Osteocyte (in vitro differentiated cells): ENCODE measurements at regions not wholly inside any gene's neighbourhood (a gene's known extent, or its start where the extent isn't known, plus 50 kb on each side); places are given as distances from the start of the nearest gene placed in this dataset.

Experiments used
- DNase-seq: peaks from one replicate; pipeline ENCODE4 v3.0.0; 2021; ENCODE audit warnings: mixed read lengths; ENCODE audit not compliant: unreplicated experiment; ENCODE audit errors: extremely low spot score
- H3K27ac Mint-ChIP-seq: one replicate; pipeline ENCODE4 v1.8.0; 2021; ENCODE audit warnings: mild to moderate bottlenecking, mixed read lengths; ENCODE audit not compliant: unreplicated experiment
- H3K27me3 Mint-ChIP-seq: one replicate; pipeline ENCODE4 v1.8.0; 2021; ENCODE audit warnings: mixed read lengths; ENCODE audit not compliant: unreplicated experiment
- H3K36me3 Mint-ChIP-seq: one replicate; pipeline ENCODE4 v1.8.0; 2021; ENCODE audit warnings: mixed read lengths; ENCODE audit not compliant: unreplicated experiment
- H3K4me1 Mint-ChIP-seq: one replicate; pipeline ENCODE4 v1.8.0; 2021; ENCODE audit warnings: mixed read lengths; ENCODE audit not compliant: unreplicated experiment
- H3K4me3 Mint-ChIP-seq: one replicate; pipeline ENCODE4 v1.8.0; 2021; ENCODE audit warnings: mild to moderate bottlenecking, moderate library complexity, mixed read lengths; ENCODE audit not compliant: unreplicated experiment
- H3K9me3 Mint-ChIP-seq: one replicate; pipeline ENCODE4 v1.8.0; 2021; ENCODE audit warnings: mixed read lengths; ENCODE audit not compliant: unreplicated experiment
- CTCF ChIP-seq: fragments of 200-600 bp; sonication (generic); IDR thresholded peaks from 2 replicates; pipeline ENCODE4 v1.5.0; 2021; ENCODE audit warnings: antibody characterized with exemption, mild to moderate bottlenecking, moderate library complexity

GRCh38 chr4:66911880-66912279 lies 633.4 kb downstream of the CENPC start:
- peaks cover 14% of the 10 kb centered on the region for H3K9me3 Mint-ChIP-seq
- TF ChIP-seq CTCF, result no peak
- no peaks in the 10 kb centered on the region for H3K36me3 Mint-ChIP-seq
- DNase-seq, result no peak
- H3K4me3 Mint-ChIP-seq, result no peak overlapping the region
- peaks cover 14% of the 10 kb centered on the region for H3K4me1 Mint-ChIP-seq
- no peaks in the 10 kb centered on the region for H3K27me3 Mint-ChIP-seq
- H3K27ac Mint-ChIP-seq, result no peak overlapping the region

- Mint-ChIP-seq H3K27ac (no peak overlapping the region), H3K4me1 (peaks cover 11% of the 10 kb centered on the region), H3K27me3 (no peaks in the 10 kb centered on the region), H3K9me3 (peaks cover 14% of the 10 kb centered on the region), H3K36me3 (no peaks in the 10 kb centered on the region), H3K4me3 (no peak overlapping the region)
- TF ChIP-seq CTCF, result no peak
- no peak for DNase-seq
These were observed 639.0 kb downstream of the CENPC start for GRCh38 chr4:66906314-66906713.

- Mint-ChIP-seq H3K27ac (no peak overlapping the region), H3K36me3 (no peaks in the 10 kb centered on the region), H3K9me3 (no peaks in the 10 kb centered on the region), H3K4me3 (no peak overlapping the region), H3K4me1 (peaks cover 26% of the 10 kb centered on the region), H3K27me3 (no peaks in the 10 kb centered on the region)
- DNase-seq, result no peak
- no peak for TF ChIP-seq CTCF
These were observed 645.8 kb downstream of the CENPC start for GRCh38 chr4:66899422-66900065.

- no peaks in the 10 kb centered on the region for H3K36me3 Mint-ChIP-seq
- no peaks in the 10 kb centered on the region for H3K9me3 Mint-ChIP-seq
- no peaks in the 10 kb centered on the region for H3K27me3 Mint-ChIP-seq
- peaks cover 24% of the 10 kb centered on the region for H3K4me1 Mint-ChIP-seq
- no peak overlapping the region for H3K4me3 Mint-ChIP-seq
- no peak for TF ChIP-seq CTCF
- no peak for DNase-seq
- H3K27ac Mint-ChIP-seq, result no peak overlapping the region
These were observed 651.5 kb downstream of the CENPC start for GRCh38 chr4:66893807-66894206.

GRCh38 chr4:66887061-66887460 lies 658.2 kb downstream of the CENPC start:
- Mint-ChIP-seq H3K4me3 (no peak overlapping the region), H3K4me1 (peaks cover 1% of the 10 kb centered on the region), H3K27me3 (no peaks in the 10 kb centered on the region), H3K27ac (no peak overlapping the region), H3K36me3 (no peaks in the 10 kb centered on the region), H3K9me3 (peaks cover 3% of the 10 kb centered on the region)
- DNase-seq, result no peak
- no peak for TF ChIP-seq CTCF
